Stimulated activated CD8-positive, alpha-beta memory T cell treated with anti-CD3 and anti-CD28 coated beads, Interleukin-12 subunit alpha, Interleukin-12 subunit beta, amount 100 ng/mL, for 4 hours (primary cell): ENCODE measurements at regions not wholly inside any gene's neighbourhood (a gene's known extent, or its start where the extent isn't known, plus 50 kb on each side); places are given as distances from the start of the nearest gene placed in this dataset.

Source experiments
- DNase-seq: peaks from one replicate; pipeline ENCODE4 v3.0.0-alpha.2; 2020; ENCODE audit warnings: low read depth

DNA sequence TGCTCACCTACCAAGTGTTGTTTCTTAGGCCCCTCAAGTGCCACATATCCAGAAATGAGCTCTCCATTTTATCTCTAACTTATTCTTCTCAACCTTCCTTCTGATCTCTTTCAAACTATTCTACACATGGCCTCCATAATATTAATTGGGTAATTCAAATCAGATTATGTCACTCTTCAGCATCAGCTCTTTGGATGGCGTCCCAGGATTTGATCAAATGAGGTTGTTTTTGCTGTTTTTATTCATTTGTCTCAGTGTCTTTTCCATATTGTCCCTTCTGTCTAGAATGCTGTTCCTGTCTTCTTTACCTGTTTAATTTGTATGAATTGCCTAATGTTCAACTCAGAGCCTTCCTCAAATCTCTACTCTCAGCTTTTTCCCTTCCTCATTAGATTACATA, 234.6 kb upstream of the CXCL12 start:
- DNase-seq = no peak

DNA sequence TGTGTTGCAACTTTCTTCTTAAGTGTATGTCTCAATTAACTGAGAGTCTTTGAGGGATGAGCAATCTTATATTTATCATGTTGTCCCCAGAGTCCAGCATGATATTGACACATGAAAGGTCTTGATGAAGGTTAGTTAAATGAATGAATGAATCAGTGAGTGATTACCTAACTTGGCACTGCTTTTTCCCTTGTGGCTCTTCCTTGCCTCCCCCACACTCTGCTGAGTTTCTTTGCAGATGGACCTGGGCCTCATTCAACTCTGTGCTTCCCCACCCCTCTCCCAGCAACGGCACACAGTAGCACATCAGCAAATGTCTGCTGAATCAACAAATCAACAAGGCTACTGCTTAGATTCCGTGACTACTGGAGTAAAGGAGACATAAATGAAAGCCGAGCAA, 235.1 kb upstream of the CXCL12 start:
- no peak for DNase-seq

- DNase-seq = no peak
These were observed 242.9 kb upstream of the CXCL12 start for GRCh38 chr10:44627591-44628354.

GRCh38 chr10:44628921-44629320, 244.0 kb upstream of the CXCL12 start:
- DNase-seq = no peak

DNA sequence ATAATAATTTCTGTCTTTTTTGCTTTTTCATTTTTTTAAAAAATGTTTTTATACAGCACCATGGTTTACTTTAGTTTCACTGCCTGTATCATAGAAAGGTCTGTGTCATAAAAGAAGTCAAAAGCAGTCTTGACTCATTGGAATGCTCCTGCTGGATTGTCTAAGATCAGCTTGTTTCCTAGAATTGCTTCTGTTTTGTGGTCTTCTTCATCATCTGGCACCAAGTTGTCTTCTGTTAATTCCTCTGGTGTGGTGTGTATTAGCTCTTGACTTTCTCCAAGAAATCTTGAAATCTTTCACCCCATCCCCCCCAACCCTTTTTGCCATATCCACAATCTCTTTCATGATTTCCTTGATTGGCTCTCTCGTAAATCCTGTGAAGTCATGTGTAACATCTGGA, 250.3 kb upstream of the CXCL12 start:
- DNase-seq = no peak

DNA sequence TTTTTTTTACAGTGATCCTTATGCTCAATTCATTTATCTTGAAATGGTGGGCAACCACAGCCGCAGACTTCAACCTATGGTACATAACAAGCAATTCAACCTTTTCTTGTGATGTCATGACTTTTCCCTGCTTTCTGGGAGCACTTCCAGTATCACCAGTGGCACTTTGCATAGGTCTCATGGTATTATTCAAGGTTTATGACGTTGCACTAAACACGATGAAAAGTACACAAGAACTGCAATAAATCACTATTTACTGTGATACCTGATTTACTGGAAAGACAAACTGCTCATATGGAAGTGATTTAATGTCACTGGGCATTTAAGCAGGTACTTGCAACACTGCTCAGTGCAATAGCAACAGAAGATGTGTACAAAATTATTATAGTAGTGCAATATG, 251.7 kb upstream of the CXCL12 start:
- no peak for DNase-seq

DNA sequence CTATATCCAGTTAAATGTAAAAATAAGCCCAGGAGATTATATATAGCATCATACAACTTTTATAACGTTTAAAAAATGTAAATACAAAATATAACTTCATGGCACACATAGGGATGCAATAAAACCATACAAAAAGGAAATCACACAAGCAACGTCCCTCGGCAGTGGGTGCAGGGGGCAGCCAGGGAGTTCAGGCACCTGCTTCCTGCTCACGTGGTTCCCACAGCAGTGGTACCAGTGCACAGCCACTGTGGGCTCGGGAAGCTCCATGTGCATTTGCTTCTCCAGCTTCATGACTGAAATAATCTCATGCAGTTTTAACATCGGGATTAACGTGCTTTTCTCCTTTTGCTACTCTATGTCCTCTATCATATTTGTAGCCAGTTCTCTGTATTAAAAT, 255.5 kb upstream of the CXCL12 start:
- no peak for DNase-seq

DNA sequence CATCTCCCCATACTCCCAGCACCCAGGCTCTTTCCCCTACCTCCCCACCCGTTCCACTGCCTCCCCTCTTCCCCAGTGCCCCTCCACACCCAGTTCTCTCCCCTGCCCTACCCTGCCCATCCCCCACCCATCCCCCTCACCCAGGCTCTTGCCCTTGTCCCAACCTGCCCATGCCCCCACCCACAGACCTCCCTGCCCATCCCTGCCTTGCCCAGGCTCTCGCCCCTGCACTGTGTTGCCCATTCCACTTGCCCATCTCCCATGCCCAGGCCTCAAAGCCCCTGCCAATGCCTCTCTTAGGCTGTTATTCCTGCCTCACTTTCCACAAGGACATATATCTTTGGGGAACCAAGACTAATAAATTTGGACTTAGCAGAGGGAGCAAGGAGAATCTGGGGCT, 262.6 kb upstream of the CXCL12 start:
- no peak for DNase-seq

DNA sequence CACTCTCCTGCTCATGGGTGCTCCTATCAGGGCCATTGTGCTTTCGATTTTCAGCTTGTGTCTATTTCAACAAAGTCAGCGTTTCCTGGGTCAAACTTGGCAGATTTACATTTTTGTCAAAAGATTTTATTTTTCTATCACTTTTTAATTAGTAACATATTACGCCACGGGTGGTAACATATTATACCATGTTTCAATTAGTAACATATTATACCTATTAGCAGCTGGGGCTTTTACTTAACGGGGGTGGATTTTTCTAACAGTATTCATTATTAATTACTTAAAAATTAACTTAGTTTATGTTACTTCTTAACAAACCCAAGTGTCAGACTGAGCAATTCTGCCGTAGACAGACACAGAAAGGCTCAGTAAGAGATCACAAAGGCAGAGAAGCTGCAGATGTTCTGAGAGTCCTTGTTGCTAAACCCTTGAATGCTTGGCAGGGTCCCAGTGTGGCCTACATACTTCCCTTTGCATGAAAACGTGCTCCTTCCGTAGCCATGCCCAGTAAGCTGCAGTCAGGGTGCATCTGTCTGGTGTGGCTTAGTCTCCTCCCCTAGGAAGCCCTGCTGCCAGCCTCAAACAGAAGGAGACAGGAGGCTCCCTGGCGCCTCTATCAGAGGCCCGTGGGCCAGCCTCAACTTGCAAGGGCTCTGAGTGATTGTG, 263.1 kb upstream of the CXCL12 start:
- DNase-seq = no peak

- no peak for DNase-seq
These were observed 260.2 kb upstream of the TMEM72 start for GRCh38 chr10:44650691-44651661.

GRCh38 chr10:44651834-44652233, 259.3 kb upstream of the TMEM72 start:
- no peak for DNase-seq

- no peak for DNase-seq
These were observed 251.8 kb upstream of the TMEM72 start for GRCh38 chr10:44659320-44659719.

DNA sequence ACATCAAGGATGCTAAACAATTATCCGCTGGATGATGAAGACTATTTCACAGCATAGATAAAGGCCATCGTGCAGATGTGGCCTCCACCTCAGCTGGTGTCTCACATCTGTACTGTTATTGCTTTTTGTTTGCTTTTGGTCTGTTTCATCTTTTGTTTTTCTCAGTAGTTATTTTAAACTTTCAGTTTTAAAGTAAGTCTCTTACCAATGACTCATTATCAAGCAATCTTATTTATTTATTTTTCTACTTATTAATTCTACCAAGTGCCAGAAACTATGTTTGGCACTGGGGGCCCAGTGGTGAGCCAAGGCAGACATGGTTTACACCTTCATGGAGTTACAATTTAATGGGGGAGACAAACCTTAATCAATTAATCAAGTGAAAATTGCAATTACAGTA, 250.9 kb upstream of the TMEM72 start:
- no peak for DNase-seq

DNA sequence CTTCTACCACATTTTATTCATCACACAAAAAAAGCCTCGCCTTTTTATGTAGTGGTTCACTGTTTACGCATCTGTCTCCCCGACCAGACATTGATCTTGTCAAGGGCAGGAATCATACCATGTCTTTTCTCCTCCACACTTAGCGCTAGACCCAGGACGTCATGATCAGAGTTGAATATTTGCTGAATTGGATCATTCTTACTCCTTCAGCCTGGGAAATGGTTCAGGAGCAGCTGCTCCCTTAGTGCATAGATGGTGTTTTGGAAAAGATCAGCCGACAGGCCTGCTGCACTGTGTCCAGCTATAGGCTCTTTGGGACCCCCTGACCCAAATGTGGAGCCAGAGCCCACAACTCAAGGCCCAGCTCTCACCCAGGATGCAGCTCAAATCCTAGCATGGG, 249.1 kb upstream of the TMEM72 start:
- DNase-seq = no peak

- DNase-seq = no peak
These were observed 242.8 kb upstream of the TMEM72 start for GRCh38 chr10:44668336-44668735.

GRCh38 chr10:44671319-44671718, 239.8 kb upstream of the TMEM72 start:
- no peak for DNase-seq

GRCh38 chr10:44673245-44673983, 237.7 kb upstream of the TMEM72 start:
- no peak for DNase-seq

DNA sequence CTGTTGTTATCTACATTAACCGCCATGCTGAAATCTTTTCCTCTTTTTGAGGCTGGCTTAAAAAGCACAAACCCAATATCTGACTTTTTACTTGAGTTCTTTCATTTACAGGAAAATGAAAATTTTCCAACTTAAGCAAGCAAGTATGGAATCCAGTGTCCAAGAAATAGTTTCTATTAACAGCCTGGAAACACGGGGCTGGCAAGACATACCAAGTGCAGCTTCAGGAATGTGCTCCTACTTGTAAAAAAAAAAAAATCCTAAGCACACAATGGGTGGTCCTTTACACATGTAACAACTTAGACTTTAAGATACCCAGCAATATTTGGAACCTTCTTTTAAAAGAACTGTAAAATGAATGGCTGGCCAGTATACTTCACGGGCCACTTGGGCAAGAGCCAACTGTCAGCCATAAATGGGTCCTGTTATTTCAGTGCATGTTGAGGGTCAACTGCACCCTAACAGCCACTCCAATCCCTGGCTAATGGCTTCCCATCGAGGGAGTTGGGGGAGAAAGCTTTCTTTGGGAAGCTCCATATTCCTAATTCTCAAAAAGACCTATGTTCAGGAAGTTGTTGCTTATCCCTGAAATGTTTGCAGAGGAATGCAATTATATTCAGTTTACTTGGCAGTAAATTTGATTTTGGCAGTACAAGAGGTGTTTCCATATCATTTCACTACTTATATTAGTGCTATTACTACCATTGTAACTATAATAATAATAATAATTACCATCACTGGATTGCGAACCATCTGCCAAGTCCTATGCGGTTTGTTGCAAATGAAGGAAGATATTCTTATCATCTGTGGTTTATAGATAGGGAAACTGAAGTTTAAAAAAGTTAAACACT, 236.4 kb upstream of the TMEM72 start:
- no peak for DNase-seq

GRCh38 chr10:44675387-44675874, 235.7 kb upstream of the TMEM72 start:
- DNase-seq = no peak

- DNase-seq = no peak
These were observed 230.4 kb upstream of the TMEM72 start for GRCh38 chr10:44680764-44681163.

DNA sequence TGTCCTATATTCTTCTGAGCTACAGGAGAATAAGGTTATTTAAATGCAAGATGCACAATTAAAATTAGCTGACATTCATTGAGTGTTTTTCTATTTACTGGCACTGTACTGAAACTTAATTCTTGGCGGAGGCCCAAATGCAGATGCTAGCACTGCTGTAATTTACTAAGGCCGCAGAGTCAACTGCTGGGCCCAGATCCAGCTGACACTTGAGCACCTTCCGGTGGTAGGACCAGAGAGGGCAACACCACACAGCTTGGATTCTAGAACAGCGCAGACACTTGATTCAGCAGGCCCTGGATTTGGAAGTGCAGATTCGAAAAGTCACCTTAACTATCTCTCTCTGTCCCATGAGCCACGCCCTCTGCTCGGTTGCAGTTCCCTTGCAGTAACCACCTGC, 228.6 kb upstream of the TMEM72 start:
- DNase-seq = no peak
